Thyroid gland (tissue), 4 donors: ENCODE measurements at regions not wholly inside any gene's neighbourhood (a gene's known extent, or its start where the extent isn't known, plus 50 kb on each side); places are given as distances from the start of the nearest gene placed in this dataset.

Source experiments
- CTCF ChIP-seq, 6 experiments: fragments of 200-600 bp in 3 of 6; fragments of 450-650 bp in 3 of 6; sonication (generic) in 3 of 6; IDR thresholded peaks; one replicate each; pipeline ENCODE4 v1.5.1; 2016 to 2019; ENCODE audit warnings: antibody characterized with exemption in 6 of 6, mild to moderate bottlenecking in 2 of 6, inconsistent platforms in 1 of 6, moderate library complexity in 1 of 6
- POLR2A ChIP-seq, 2 donors: fragments of 450-650 bp; IDR thresholded peaks; one replicate each; pipeline ENCODE4 v1.6.1; 2017; ENCODE audit warnings: antibody characterized with exemption in 2 of 2, mild to moderate bottlenecking in 2 of 2, moderate library complexity in 1 of 2

GRCh38 chr10:33986515-33986914 is 652.0 kb upstream of the NRP1 start:
- TF ChIP-seq CTCF (IDR thresholded peaks at IDR 0.05), result no peak
- no peak for TF ChIP-seq POLR2A (IDR thresholded peaks at IDR 0.05)
